ENCODE measurements at regions not wholly inside any gene's neighbourhood (a gene's known extent, or its start where the extent isn't known, plus 50 kb on each side); places are given as distances from the start of the nearest gene placed in this dataset.

GRCh38 chr7:38054199-38054598, 123.8 kb upstream of the STARD3NL start:
- Histone ChIP-seq H2BK120ac (ENCODE audit: low read depth, low read length) (no peak overlapping the region), H3K4me1 (ENCODE audit: control insufficient read depth, insufficient read depth, low read length) (no peaks in the 10 kb centered on the region), H3K14ac (replicated peaks; ENCODE audit: low read depth, low read length) (no peak overlapping the region), H3K9ac (ENCODE audit: low read depth, low read length) (no peak overlapping the region), H2AK5ac (ENCODE audit: low read depth, low read length) (no peak overlapping the region), H2BK20ac (ENCODE audit: low read depth, low read length) (no peak overlapping the region), H3K4me2 (ENCODE audit: low read depth, low read length) (no peak overlapping the region), H2BK15ac (ENCODE audit: low read depth, low read length) (no peak overlapping the region), H4K8ac (ENCODE audit: low read depth in 2 of 2, low read length in 2 of 2) (no peak overlapping the region), H2AK9ac (replicated peaks; ENCODE audit: low read depth, low read length, poor library complexity) (no peak overlapping the region), H3K9me3 (ENCODE audit: control insufficient read depth, insufficient read depth, low read length) (peaks cover 12% of the 10 kb centered on the region), H3K23ac (ENCODE audit: low read depth, low read length) (no peak overlapping the region), H3K4me3 (ENCODE audit: insufficient read depth, low read depth, low read length) (no peak overlapping the region), H2AFZ (replicated peaks; ENCODE audit: low read length, poor library complexity) (no peak overlapping the region), H4K5ac (ENCODE audit: low read depth, low read length) (no peak overlapping the region), H4K91ac (ENCODE audit: insufficient read depth, low read depth, low read length) (no peak overlapping the region), H3K79me1 (ENCODE audit: low read depth in 1 of 2, low read length in 2 of 2) (no peaks in the 10 kb centered on the region), H4K20me1 (ENCODE audit: insufficient read depth, low read length) (no peaks in the 10 kb centered on the region), H3K9me1 (ENCODE audit: insufficient read depth, low read length) (no peaks in the 10 kb centered on the region), H3K56ac (ENCODE audit: extremely low read depth, insufficient read depth, low read length) (no peak overlapping the region), H3K18ac (ENCODE audit: low read depth, low read length) (no peak overlapping the region), H3K27me3 (ENCODE audit: control insufficient read depth, insufficient read depth, low read length) (no peaks in the 10 kb centered on the region), H3K36me3 (ENCODE audit: control insufficient read depth, insufficient read depth, low read length) (no peaks in the 10 kb centered on the region), H2BK5ac (ENCODE audit: low read depth, low read length, poor library complexity, severe bottlenecking) (no peak overlapping the region), H3K4ac (ENCODE audit: low read depth, low read length) (no peak overlapping the region), H3K27ac (ENCODE audit: insufficient read depth, low read length) (no peak overlapping the region)
- ChIA-PET POLR2A (ENCODE audit: unreplicated experiment) (no interaction called here), CTCF (no interaction called here)
- no TSS peak for BruUV-seq (replicated peaks)
- no peak for DNase-seq
- dilution Hi-C loops (cut with HindIII; ENCODE audit: low sequenced_read_pairs, unreplicated experiment), result no loop called here
- ATAC-seq (ENCODE audit: low read depth), result no peak
- TF ChIP-seq MXI1 (IDR thresholded peaks at IDR 0.05; ENCODE audit: borderline replicate concordance, low read depth, low read length) (no peak), MAFK (IDR thresholded peaks at IDR 0.05; ENCODE audit: low read depth, low read length) (no peak), NFE2L2 (IDR thresholded peaks at IDR 0.05; ENCODE audit: low read depth, low read length) (no peak), POLR2A (IDR thresholded peaks at IDR 0.05; ENCODE audit: low read depth, low read length) (no peak), ELK1 (IDR thresholded peaks at IDR 0.05; ENCODE audit: borderline replicate concordance, low read depth, low read length) (no peak), CHD1 (IDR thresholded peaks at IDR 0.05; ENCODE audit: low read depth, low read length) (no peak), RCOR1 (IDR thresholded peaks at IDR 0.05; ENCODE audit: insufficient replicate concordance, low read length) (no peak), USF2 (IDR thresholded peaks at IDR 0.05; ENCODE audit: low read depth, low read length) (no peak), CTCF (conservative IDR thresholded peaks at IDR 0.05; ENCODE audit: low read depth, low read length) (no peak), RFX5 (IDR thresholded peaks at IDR 0.05; ENCODE audit: low read depth, low read length) (no peak), RAD21 (IDR thresholded peaks at IDR 0.05; ENCODE audit: low read length) (no peak), CEBPB (IDR thresholded peaks at IDR 0.05; ENCODE audit: low read depth, low read length) (no peak), BHLHE40 (IDR thresholded peaks at IDR 0.05; ENCODE audit: low read depth, low read length) (no peak), SMC3 (IDR thresholded peaks at IDR 0.05; ENCODE audit: low read depth, low read length) (no peak), MAZ (IDR thresholded peaks at IDR 0.05; ENCODE audit: borderline replicate concordance, low read depth, low read length) (no peak), FOS (IDR thresholded peaks at IDR 0.05; ENCODE audit: low read depth, low read length) (no peak)
- intact Hi-C loops (cut with micrococcal nuclease), result no loop called here
- no CpG with 5 or more reads among the region's 3 CpGs for WGBS, 2 experiments (ENCODE audit: extremely low coverage in 2 of 2, insufficient read length in 1 of 2)
- in situ Hi-C loops (cut with MboI; ENCODE audit: low sequenced_read_pairs), result no loop called here

Data from IMR-90 (cell line).